HK-2 (cell line): ENCODE measurements at regions not wholly inside any gene's neighbourhood (a gene's known extent, or its start where the extent isn't known, plus 50 kb on each side); places are given as distances from the start of the nearest gene placed in this dataset.

Source experiments
- DNase-seq: peaks from one replicate; pipeline ENCODE4 v3.0.0-alpha.2; 2018; ENCODE audit not compliant: unreplicated experiment

DNA sequence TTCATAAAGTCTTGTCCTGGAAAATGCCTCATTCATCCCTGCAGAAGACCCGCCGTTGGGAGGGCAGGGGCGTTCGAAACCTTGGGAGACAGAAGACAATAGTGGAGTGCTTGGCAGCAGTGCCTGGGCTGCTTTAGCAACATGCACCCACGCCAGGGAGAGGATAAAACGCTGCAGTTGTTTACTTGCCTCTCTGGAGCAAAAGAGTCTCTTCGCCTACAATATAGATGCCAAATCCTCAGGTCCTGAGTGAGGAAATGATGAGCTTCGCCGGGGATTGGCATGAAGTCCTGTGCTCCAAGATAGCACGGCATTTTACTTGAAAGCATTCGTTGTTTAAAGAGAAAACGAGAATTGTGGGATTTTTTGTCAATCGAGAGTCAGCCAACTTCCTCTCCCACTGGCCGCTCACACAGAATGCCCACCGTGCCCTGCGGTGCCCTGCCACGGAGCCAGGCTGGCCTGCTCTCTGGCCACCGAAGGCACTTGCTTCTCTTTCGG lies 152.5 kb upstream of the POU3F3 start:
- no peak for DNase-seq

DNA sequence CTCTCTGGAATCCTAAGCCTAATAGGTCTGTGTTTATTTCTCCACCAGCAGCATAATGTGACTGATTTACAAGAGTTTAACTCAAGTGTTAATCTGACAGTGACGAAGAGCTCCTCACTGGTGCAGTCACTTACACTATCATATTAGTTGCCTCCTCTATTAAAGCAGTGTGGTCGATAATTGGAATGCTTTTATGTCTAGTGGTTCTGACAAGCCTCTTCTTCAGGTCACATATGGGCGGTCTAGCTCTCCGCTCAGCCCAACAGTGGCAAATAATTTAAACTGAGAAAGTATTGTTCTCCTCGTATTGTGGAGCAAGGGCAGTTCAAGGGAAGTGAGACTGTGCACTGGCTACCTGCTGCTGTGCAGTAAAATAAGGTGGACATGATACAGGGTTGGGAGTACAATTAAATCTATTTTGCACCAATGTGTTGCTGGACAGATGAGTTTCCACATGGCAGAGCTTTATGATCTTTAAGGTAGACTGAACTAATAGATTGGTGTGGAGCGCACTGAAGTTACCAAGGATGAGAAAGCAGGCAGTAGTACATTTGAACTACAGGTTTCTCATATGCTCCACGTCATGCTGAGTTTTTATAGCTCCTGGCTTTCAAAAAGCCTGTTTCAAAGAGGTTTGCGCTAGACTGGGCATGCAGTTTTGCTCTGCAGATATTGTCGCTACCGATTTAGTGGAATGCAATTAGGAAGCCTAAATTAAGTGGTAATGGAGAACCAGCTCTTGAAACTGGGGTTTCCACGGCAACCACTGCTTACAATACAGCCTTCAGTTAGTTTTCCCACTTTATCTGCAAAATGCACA lies 151.7 kb upstream of the POU3F3 start:
- DNase-seq: no peak

DNA sequence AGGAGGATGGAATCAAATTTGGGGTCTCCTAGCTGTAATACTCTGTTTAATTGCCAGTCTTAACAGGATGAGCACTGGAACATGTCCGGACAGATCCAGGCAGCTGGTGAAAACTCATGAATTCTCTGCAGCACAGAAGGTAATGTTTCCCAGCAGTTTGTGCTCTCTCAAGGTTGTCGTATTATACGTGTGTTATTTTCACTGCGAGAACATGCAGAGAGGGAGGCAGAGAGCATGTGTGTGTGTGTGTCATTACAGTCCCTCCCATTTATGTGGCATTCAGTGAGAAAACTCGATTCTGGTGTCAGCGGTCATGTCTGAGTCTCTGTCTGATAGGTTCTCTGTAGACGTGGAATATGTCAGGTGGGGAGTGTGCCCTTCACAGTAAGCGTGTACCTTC lies 150.2 kb upstream of the POU3F3 start:
- no peak for DNase-seq

DNA sequence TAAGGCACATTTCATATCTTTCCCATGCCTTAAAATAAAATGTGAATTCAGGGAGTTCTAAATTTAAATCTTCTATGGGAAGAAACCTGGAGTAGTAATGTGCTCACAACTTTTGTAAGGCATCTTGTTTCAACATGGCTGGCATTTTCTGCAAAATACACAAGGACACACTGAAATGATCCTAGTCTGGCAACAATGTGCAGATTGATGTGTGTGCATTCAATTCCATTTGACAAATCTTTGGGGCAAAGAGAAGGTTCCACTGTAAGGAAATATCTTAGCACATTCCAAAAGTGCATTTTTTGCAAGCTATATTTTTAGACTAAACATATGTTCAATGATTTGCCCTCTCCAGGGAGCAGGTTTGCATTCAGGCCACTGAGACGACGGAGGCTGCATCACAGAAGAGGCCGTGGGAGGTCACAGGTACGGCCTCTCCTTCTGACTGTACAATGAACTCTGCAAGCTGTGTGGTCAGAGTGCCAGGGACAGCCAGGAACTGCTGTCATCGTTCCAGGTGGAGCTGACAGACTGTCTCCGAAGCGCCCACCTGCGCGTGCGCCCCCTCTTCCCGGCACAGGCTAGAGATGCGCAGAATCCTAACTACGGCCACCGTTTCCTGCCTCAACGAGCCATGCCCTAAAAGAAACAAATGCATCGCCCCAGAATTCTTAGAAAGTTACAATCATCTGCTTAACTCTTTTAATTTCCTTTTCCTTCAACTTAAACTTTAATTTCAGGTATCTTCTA lies 149.2 kb upstream of the POU3F3 start:
- no peak for DNase-seq

DNA sequence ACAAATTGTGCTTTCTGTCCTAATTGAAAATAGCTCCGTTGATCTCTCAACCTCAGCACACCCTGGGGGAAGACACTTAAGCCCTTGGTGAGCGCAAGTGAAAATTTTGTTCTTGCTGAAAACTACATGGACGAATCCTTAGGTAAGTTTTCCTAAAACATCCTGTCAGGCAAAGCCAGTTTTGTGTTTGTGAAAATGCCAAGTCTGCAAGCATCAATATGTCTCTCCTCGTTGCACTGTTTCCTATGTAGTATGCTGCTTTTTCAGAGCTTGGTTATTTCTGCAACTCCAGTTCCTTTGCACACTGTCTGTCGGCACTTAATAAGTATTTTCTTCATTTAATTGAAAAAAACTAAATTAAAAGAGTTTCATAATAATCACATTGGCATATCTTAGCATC lies 146.9 kb upstream of the POU3F3 start:
- no peak for DNase-seq

DNA sequence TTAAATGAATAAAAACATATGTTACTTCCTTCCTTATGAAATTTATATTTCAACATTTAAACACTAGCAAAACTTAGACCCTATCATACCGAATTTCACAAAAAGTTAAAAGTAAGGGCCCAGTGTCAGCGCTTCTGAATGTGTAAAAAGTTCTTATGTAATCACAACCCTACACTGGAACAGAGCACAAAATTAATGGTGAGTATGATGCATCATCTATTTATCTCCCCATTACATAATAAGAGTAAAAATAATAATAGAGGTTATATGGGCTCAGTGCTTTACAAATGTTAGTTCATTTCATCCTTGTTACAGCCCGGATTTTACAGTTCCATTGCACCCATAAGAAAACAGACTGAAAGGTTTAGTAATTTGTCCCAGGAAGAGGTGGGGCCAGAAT lies 144.9 kb upstream of the POU3F3 start:
- DNase-seq: no peak

DNA sequence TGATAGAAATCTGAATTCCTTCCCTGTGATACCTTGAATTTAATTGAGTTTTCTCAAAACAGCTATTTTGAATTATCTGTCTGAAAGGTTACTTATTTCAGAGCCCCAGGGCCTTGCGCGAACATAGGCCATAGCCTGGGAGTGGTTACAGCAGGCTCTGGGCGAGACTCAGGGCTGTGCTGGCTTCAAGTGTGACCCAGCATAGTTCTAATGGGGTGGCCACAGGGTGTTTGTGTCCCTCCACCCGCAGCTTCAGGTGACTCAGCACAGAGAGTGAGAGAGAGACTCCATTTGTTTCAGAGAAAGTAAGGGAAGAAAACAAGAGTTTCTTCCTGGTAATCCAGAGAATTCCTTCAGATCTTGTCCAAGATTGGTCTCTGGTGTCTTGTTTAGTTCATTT lies 137.9 kb upstream of the POU3F3 start:
- no peak for DNase-seq

DNA sequence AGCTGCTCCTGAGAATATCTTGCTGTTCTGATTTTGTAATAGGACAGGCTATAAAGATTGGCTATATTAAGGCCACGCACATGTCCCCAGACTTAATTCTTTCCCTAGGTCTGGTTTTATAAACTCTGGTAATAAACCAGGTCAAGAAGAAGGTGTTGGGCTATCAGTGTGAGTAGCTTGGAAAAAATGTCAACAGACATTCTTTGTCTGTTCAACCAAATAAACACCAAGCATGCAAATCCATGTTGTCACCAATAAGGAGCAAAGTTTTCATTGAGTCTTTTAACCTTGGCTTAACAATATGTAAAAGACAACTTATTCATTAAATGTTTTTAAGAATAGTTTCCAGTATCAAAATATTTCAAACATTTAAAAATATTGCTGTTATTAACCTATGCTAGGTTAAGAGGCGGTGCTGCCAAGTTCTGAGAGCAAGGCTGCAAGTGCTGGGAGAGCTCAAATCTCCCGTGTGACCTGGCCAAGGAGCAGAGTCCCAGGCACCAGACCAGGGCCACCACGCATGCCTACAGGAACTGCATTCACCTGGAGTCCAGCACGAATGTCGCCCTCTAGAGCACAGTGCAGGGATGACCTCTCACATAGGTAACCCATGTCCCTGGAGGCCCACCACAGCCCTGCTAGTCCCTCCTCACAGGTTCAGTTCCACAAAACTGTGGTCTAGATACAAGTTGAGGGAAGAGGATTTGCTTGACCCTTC lies 120.5 kb upstream of the POU3F3 start:
- peak; percentile 17 for DNase-seq

DNA sequence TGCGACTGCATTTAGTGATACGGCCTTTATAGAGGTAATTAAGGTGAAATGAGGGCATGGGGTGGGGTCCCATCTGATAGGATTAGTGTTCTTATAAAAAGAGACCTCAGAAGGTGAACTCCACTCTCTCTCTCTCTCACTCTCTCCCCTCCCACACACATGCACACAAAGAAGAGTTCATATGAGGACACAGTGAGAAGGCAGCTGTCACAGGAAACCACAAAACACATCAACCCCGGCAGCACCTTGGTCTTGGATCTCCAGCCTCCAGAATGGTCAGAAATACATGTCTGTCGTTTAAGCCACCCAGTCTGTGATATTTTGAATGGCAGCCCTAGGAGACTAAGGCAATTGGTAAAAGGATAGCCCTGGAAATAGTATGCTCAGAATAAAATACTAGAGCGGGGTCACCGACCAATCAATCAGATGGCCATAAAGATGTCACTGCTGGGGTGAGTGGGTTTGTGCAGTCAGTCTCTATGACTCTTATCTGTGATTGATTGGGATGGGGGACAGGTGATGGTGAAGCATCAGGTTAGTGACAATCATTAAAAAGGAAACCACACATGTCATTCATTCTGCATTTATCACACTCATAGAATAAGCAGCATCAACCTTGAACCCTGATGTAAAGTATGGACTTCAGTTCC lies 118.9 kb upstream of the POU3F3 start:
- no peak for DNase-seq

DNA sequence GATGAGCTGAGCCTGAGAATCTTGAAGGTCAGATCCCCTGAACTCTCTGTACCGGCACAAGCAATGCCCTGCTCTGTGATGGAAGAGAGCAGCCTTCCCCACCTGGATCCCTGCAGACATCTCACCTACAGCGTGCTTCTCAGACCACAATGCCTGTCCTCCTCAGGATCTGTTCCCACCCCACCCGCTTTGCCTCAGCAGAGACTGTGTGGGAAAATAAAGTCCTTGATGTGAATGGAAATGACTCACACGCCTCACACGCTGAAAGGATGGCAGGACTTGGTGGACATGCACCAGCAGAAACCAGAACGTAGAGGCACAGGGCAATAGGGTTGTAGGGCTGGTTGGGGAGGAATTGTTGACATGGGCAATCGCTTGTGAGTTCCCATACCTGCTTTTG lies 117.9 kb upstream of the POU3F3 start:
- DNase-seq: no peak

DNA sequence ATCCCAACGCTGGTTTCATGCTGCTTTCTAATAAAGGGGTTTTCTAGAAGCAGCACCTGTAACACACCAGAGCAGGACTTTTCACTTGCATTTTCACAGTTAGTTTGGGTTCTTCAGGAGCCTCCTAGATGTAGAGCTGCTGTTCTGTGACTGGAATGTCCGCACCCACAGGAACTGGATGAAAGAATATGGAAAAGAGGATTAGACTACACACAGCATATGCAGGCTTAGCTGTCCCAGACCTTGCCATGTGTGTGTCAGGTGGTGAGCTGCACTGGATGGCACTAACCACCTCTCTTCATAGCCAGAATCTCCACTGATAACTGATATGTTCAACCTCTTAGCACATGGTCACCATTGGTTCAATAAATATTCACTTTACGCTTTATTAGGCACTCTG lies 112.1 kb upstream of the POU3F3 start:
- DNase-seq: no peak

DNA sequence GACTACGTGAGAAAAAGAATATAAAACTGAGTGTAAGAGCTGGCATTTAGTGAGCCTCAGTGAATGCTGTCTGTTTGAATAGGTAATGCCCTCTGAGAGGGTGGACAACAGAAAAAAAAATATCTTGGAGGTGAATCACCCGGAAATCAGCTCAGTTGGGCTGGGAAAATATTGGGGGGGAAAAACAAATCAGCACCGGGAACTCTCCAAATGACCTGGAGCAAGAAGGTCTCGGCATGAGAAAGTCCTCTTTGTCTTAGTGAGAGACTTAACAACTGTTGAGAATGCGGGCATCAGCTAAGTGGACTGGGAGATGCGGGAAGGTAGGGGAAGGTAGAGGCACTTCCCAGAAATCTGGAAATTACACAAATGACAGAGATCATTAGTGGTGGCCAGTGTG lies 109.4 kb upstream of the POU3F3 start:
- DNase-seq: no peak

DNA sequence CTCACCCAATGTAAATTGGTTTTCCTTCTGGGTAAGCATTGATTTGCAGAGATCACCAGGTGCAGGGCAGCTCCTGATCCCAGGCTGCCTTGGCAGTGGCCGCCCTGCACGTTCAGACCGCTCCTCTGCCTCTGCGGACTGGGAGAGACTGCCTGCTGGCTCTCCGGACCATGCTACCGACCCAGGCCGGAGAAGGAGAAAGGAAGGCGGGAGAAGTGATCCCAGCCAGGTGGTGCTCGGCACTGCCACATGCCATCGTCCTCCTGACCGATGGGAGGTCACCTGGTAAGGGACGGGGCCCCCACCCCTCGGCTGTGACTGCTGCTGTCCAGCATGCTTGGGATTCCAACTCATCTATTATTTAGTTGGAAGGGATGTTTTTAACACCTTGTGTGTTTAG lies 108.1 kb upstream of the POU3F3 start:
- no peak for DNase-seq

DNA sequence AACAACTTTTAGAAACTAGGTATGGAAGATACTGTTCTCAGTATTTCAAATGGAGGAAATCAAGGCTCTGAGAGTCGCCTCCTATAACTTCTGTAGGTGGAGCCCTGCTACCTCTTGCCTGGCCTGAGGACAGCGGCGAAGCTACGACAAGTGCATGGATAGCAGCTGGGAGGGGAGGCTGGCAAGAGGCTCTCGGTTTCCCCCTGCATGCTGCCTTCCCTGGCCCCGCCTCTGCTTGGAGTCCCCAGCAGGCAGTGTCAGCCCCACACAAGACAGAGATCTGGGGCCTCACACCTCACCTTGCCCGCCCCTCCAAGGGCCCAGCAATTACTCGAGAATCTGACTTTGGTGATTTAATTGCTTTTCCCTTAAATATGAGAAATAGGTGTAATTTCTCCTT lies 107.6 kb upstream of the POU3F3 start:
- no peak for DNase-seq

DNA sequence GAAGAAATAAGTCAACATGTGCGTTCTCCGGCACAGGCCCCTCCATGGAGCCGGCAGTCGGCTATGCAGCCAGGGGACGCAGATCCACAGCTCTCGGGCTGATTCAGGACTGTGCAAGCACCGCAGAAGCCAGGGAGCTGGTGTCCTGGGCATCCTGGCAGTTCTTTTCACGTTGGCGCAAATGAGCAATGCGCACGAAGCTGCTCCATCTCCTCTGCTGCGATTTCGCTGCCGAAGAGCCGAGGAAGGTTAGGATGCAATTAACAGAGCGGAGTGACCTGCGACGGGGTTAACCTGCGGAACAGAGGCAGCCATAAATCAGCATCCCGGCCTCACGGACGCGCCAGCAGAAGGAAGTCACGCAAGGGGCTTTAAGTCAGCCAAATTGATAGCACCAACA lies 107.1 kb upstream of the POU3F3 start:
- DNase-seq: no peak

DNA sequence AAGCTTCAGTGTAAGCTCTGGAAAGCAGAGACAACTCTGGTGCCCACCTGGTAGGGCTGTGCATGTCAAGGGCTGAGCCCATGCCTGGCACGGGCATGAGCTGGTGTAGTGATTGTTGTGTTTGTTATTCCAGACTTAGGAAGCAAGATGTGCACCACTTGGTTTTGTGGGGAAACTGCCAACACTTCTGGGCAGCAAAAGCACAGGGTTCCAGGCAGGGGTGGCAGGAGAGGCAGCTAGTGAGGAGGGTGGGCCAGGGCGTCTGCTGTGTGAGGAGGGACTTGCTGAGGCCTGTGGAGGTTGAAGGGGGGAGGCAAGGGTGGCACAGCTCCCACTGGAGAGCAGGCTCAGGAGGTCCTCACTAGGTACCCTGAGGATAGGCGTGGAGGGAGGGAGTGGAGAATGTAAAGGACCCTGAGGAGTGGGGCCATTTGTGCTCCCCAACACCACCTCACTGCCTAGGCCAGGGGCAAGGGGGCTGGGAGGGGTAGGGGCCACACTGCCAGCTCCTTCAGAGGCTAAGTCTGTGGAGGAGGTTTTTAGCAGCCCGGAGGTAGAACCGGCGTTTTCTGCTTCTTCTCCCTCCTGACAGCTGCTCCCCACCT lies 104.0 kb upstream of the POU3F3 start:
- no peak for DNase-seq

DNA sequence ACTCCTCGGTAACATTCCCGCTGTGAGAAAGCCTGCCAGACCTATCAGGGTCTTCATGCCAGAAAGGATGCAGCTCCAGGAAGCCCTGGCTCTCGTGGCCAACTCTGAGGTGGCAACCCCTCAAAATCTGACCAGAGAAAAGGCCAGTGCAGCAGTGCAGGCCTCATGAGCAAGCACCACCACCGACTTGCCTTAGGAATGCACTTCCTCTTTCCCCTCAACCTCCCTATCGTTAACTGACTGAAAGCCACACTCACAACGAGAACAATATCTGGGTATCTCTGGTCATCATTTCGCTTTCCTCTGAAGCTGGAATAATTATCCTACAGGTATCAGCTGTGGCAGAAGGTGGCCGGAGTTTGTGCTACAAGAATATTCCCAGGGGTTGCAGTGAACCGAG lies 101.4 kb upstream of the POU3F3 start:
- no peak for DNase-seq

DNA sequence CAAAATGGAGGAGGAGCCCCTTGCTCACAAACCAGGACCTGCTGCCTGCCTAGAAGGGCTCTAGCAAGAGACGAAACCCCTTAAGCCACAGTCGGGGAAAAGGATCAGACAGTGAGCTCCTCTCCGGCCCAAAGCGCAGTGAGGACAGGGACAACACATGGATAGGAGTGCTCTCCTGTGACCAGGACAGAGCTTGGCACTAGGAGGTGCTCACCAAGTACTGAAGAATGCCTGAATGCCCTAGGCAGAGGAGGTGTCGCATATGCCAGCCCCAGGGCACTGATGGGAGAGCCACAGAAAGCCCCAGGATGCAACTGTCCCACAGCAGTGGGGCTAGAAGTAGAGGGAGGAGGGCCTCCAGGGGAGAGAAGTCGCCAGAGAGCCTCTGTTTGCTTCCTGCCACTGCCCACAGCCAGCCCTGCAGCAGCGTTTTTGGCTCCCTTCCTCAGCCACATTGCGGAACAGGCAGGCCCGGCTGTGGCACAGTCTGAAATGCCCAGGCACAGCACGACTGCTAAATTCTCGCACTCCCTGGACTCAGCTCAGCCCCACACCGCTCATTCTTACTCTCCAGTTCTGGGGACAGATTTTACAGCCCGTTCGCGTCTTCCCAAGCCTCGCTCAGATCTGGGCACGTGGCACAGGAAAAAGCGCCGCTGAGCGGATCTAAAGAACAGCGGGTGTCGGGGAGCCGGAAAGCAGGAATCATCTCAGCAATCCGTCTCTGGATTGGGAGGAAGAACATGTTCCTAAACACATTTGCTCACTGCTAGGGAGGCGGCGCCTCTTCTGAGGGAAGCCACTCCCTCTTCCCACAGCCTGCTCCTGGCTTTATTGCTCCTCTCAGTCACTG lies 98.7 kb upstream of the POU3F3 start:
- no peak for DNase-seq

DNA sequence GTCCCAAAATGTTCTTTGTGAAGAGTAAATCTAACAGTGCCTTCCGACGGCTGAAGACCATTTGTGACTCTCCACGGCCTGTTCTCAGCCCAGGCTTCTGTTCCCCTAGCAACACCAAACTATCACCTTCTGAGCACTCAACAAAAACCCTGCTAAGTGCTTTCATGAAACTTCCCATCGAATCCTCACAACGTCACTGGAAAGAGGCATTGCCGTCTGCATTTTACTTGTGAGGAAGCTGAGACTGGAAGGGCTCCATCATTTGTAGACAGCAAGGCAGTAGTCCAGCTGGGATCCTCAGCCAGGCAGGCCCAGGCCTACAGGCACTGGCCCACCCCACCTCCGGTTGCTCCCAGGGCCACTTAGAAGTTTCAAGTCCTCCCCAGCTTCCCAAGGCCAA lies 97.8 kb upstream of the POU3F3 start:
- DNase-seq: no peak

DNA sequence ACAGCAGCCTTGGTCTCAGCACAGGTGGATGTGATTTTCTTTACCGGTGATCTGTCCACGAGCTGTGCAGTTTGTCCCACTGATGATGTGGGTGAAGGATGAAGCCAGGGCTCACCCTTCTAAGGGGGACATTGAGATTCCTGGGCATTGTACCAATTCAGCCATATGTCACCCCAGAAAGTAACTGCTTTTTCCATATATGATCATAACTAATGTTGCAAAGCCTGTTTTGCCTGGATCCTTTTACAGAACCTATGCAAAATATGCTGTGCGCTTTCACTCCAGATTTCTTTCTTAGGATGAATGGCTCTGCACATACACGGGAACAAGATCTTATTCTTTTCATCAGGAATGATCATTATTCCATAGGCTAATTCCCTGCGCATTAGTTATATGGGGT lies 96.9 kb upstream of the POU3F3 start:
- DNase-seq: no peak

DNA sequence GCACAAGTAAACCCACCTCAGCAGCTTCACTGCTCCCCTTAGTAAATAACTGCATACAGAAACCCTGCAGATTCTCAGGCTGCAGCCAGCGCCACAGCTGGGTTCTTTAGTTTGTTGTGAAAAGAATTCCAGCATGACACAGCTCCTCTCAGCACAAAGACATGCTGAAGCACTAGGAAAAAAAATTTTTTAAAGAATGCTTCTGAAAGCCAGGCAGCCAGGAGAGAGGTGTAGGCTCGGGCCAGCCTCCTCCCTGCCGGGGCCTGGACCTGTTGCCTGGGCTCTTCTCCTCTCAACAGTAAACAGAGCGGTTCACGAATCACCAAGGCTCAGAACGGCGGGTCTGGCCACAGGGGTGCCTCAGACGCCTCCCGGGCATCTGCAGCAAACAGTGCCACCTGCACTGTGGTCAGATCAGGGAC lies 95.7 kb upstream of the POU3F3 start:
- DNase-seq: no peak
